Spleen (tissue), 11 donors: ENCODE measurements at regions not wholly inside any gene's neighbourhood (a gene's known extent, or its start where the extent isn't known, plus 50 kb on each side); places are given as distances from the start of the nearest gene placed in this dataset.

ENCODE experiments used
- DNase-seq: peaks from one replicate; pipeline ENCODE4 v3.0.0-alpha.2; 2020
- H3K27ac ChIP-seq, 8 donors: fragments of 200-600 bp; sonication (generic) in 7 of 8; 1 replicate in 4 of 8; 2 replicates in 4 of 8; pipeline versions ENCODE4 v1.5.0 to v1.8.0; 2016 to 2021; ENCODE audit warnings: inconsistent platforms in 4 of 8, mild to moderate bottlenecking in 4 of 8, moderate library complexity in 1 of 8
- H3K27me3 ChIP-seq, 7 donors: fragments of 200-600 bp; sonication (generic) in 6 of 7; replicated peaks in 1 of 7; 1 replicate in 4 of 7; 2 replicates in 3 of 7; pipeline versions ENCODE4 v1.5.0 to v1.8.0; 2016 to 2021; ENCODE audit warnings: inconsistent platforms in 3 of 7, mild to moderate bottlenecking in 1 of 7
- H3K36me3 ChIP-seq, 6 donors: fragments of 200-600 bp; sonication (generic) in 5 of 6; 1 replicate in 4 of 6; 2 replicates in 2 of 6; pipeline versions ENCODE4 v1.5.0 to v1.8.0; 2016 to 2021; ENCODE audit warnings: inconsistent platforms in 2 of 6
- H3K4me1 ChIP-seq, 6 donors: fragments of 200-600 bp; sonication (generic) in 5 of 6; 1 replicate in 3 of 6; 2 replicates in 3 of 6; pipeline versions ENCODE4 v1.5.0 to v1.8.0; 2016 to 2021; ENCODE audit warnings: inconsistent platforms in 3 of 6
- H3K4me3 ChIP-seq, 8 donors: fragments of 200-600 bp; sonication (generic) in 7 of 8; 1 replicate in 4 of 8; 2 replicates in 4 of 8; pipeline versions ENCODE4 v1.5.0 to v1.8.0; 2016 to 2021; ENCODE audit warnings: inconsistent platforms in 4 of 8, mild to moderate bottlenecking in 4 of 8, moderate library complexity in 2 of 8
- H3K9me3 ChIP-seq, 8 donors: fragments of 200-600 bp; sonication (generic) in 7 of 8; 1 replicate in 4 of 8; 2 replicates in 4 of 8; pipeline versions ENCODE4 v1.5.0 to v1.8.0; 2016 to 2021; ENCODE audit warnings: inconsistent platforms in 4 of 8
- POLR2A ChIP-seq, 3 donors: fragments of 450-650 bp; IDR thresholded peaks; one replicate each; pipeline ENCODE4 v1.5.1; 2017; ENCODE audit warnings: antibody characterized with exemption in 3 of 3, mild to moderate bottlenecking in 1 of 3
- POLR2AphosphoS5 ChIP-seq, 3 donors: sonication (generic); formaldehyde crosslinking; IDR thresholded peaks; one replicate each; pipeline ENCODE4 v1.5.1; 2017; ENCODE audit warnings: antibody characterized with exemption in 3 of 3
- whole genome bisulfite sequencing, 5 donors: extraction: QIAGEN DNeasy Blood & Tissue Kit in 3 of 5; methylation state at CpG; one replicate each; pipeline versions ENCODE4 v1.1.5 to v1.1.7; 2013 to 2018; 5-methylcytosine and 5-hydroxymethylcytosine counted together
- intact Hi-C: fragments of 100-400 bp; cut with DNase I; formaldehyde crosslinking; loops from one replicate; pipeline ENCODE4 v1.15.0; 2023; ENCODE audit warnings: low total_unique reads
- TF ChIP-seq, protein P1 (sequence below), 11 experiments: fragments of 200-600 bp in 7 of 11; fragments of 450-650 bp in 4 of 11; sonication (generic) in 4 of 11; IDR thresholded peaks in 8 of 11; conservative IDR thresholded peaks in 3 of 11; 1 replicate in 7 of 11; 2 replicates in 4 of 11; pipeline versions ENCODE4 v1.4.0 to v1.8.0; 2016 to 2021; ENCODE audit warnings: antibody characterized with exemption in 11 of 11, inconsistent platforms in 4 of 11, mild to moderate bottlenecking in 1 of 11
- donor health status: healthy with polysubstance abuse.
- donor health status: DM: no; HTN: no; CAD: no; lungs with moderate emphysema.
- donor health status: DM: no; HTN: no; CAD: no.
- donor health status: Bipolar disorder and iron deficiency.
- donor health status: healthy.
- donor health status: DM: no; HTN: no; CAD: no.
- donor health status: DM: yes; HTN: yes; CAD: no.

DNA sequence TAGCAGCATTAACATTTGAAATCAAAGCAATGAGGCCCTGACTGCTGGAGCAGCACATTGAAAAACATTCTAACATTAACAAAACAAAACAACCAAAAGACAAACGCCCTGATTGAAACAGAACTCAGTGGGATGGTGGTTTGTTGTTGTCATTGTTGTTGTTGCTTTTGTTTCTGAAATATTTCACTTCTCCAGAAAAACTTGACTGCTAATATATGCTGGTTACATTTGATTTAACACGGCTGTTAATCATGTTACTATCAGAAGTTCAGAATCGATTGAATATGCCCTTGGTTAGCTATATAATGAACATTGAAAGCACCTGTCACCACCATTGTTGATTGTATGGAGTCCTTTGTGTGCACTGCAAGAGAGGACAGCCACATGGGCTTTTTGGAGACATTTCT, 790.4 kb upstream of the GALNTL6 start:
- Histone ChIP-seq H3K36me3 (no peaks in the 10 kb centered on the region), H3K9me3 (no peaks in the 10 kb centered on the region), H3K4me1 (no peaks in the 10 kb centered on the region), H3K27me3 (no peaks in the 10 kb centered on the region), H3K4me3 (no peak overlapping the region), H3K27ac (no peak overlapping the region)
- TF ChIP-seq POLR2AphosphoS5 (IDR thresholded peaks at IDR 0.05): no peak
- TF ChIP-seq POLR2A (IDR thresholded peaks at IDR 0.05): no peak
- TF ChIP-seq, protein P1, sequence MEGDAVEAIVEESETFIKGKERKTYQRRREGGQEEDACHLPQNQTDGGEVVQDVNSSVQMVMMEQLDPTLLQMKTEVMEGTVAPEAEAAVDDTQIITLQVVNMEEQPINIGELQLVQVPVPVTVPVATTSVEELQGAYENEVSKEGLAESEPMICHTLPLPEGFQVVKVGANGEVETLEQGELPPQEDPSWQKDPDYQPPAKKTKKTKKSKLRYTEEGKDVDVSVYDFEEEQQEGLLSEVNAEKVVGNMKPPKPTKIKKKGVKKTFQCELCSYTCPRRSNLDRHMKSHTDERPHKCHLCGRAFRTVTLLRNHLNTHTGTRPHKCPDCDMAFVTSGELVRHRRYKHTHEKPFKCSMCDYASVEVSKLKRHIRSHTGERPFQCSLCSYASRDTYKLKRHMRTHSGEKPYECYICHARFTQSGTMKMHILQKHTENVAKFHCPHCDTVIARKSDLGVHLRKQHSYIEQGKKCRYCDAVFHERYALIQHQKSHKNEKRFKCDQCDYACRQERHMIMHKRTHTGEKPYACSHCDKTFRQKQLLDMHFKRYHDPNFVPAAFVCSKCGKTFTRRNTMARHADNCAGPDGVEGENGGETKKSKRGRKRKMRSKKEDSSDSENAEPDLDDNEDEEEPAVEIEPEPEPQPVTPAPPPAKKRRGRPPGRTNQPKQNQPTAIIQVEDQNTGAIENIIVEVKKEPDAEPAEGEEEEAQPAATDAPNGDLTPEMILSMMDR (IDR thresholded peaks at IDR 0.05 in 8 of 11, conservative IDR thresholded peaks at IDR 0.05 in 3 of 11): no peak
- intact Hi-C loops: no loop called here
- 62 to 78% (median 69%) methylated on average over 3 of the region's 3 CpGs for WGBS, 5 donors
- DNase-seq: no peak

- no peak overlapping the region for H3K4me3 ChIP-seq
- WGBS, 5 donors: 0 to 67% (median 28%) methylated on average over 1 of the region's 1 CpG
- TF ChIP-seq, protein P1 (IDR thresholded peaks at IDR 0.05 in 8 of 11, conservative IDR thresholded peaks at IDR 0.05 in 3 of 11): no peak
- TF ChIP-seq POLR2A (IDR thresholded peaks at IDR 0.05): no peak
- TF ChIP-seq POLR2AphosphoS5 (IDR thresholded peaks at IDR 0.05): no peak
Measured at GRCh38 chr4:171017593-171017992, 795.6 kb upstream of the GALNTL6 start.

GRCh38 chr4:171016145-171016544, 797.1 kb upstream of the GALNTL6 start:
- Histone ChIP-seq H3K36me3 (no peaks in the 10 kb centered on the region), H3K4me3 (no peak overlapping the region), H3K9me3 (peaks cover 0 to 7% (median 5%) of the 10 kb centered on the region in 8 donors), H3K27ac (no peak overlapping the region), H3K27me3 (no peaks in the 10 kb centered on the region), H3K4me1 (no peaks in the 10 kb centered on the region)
- TF ChIP-seq, protein P1 (IDR thresholded peaks at IDR 0.05 in 8 of 11, conservative IDR thresholded peaks at IDR 0.05 in 3 of 11): no peak
- TF ChIP-seq POLR2AphosphoS5 (IDR thresholded peaks at IDR 0.05): no peak
- TF ChIP-seq POLR2A (IDR thresholded peaks at IDR 0.05): no peak
- intact Hi-C loops: no loop called here
- DNase-seq: no peak
- 30 to 68% (median 60%) methylated on average over 2 of the region's 2 CpGs for WGBS, 5 donors

More at GRCh38 chr4:171017593-171017992, 795.6 kb upstream of the GALNTL6 start:
- H3K36me3 ChIP-seq: no peaks in the 10 kb centered on the region
- intact Hi-C loops: no loop called here
- no peaks in the 10 kb centered on the region for H3K4me1 ChIP-seq
- no peaks in the 10 kb centered on the region for H3K27me3 ChIP-seq
- DNase-seq: no peak
- no peak overlapping the region for H3K27ac ChIP-seq
- no peaks in the 10 kb centered on the region for H3K9me3 ChIP-seq

DNA sequence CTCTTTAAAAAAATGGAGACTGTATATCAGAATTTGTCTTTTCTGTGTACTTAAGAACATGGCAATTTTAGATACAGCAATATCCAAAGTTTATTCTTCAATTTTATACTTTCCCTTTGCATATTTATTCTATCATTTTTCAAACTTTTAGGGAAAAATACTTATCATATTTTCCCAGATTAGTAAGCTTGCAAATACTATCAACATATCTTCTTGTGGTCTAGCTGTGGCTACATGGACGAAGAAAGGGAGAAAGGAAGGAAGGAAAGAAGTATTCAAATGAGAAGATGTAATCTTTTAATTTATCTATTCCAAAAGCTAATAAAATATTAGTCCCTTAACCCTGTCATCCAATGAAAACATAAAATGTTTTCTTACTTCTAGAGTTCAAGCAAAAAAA, 797.8 kb upstream of the GALNTL6 start:
- H3K36me3 ChIP-seq: no peaks in the 10 kb centered on the region
- WGBS, 5 donors: 4 to 42% (median 17%) methylated on average over 1 of the region's 1 CpG
- H3K4me1 ChIP-seq: no peaks in the 10 kb centered on the region
- no peak overlapping the region for H3K4me3 ChIP-seq
- intact Hi-C loops: no loop called here
- H3K9me3 ChIP-seq: peaks cover 0 to 12% (median 6%) of the 10 kb centered on the region in 8 donors
- TF ChIP-seq, protein P1 (IDR thresholded peaks at IDR 0.05 in 8 of 11, conservative IDR thresholded peaks at IDR 0.05 in 3 of 11): no peak
- no peaks in the 10 kb centered on the region for H3K27me3 ChIP-seq
- no peak overlapping the region for H3K27ac ChIP-seq
- DNase-seq: no peak
